NCI-H82 treated with DMSO at 0.1 percent for 48 hours (cell line): ENCODE measurements at regions not wholly inside any gene's neighbourhood (a gene's known extent, or its start where the extent isn't known, plus 50 kb on each side); places are given as distances from the start of the nearest gene placed in this dataset.

ENCODE experiments used
- DNase-seq: peaks from one replicate; lab custom pipeline; 2025; ENCODE audit not compliant: unreplicated experiment; lab: John Stamatoyannopoulos, UW

DNA sequence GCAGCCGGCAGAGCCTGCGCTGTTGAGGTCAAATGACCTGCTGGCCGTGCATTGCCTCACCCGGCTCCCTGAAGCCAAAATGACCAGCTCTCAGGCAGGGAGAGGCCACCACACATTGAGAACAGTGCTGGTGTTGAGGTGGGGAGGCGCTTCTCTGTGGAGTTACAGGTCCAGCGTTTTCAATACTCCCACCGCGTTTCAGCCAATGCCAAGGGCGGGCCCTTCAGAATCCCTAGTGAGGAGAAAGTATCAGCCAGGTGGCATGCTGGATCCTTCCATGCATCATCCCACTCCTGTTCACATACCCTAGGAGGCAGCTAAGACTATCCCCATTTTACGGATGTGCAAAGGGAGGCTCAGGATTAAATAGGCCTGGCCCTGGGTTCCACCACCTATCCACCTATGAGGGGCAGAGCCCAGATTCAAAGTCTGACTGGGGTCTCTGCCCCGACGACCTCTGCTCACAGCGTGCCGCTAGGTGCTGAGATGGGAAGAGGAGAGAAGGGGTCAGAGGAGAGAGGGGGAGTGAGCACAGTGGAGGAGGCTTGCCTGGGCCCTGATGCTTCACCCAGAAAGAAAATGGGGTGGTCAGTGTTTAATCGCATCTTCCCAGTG lies 137.6 kb upstream of the ID2 start:
- no peak for DNase-seq

DNA sequence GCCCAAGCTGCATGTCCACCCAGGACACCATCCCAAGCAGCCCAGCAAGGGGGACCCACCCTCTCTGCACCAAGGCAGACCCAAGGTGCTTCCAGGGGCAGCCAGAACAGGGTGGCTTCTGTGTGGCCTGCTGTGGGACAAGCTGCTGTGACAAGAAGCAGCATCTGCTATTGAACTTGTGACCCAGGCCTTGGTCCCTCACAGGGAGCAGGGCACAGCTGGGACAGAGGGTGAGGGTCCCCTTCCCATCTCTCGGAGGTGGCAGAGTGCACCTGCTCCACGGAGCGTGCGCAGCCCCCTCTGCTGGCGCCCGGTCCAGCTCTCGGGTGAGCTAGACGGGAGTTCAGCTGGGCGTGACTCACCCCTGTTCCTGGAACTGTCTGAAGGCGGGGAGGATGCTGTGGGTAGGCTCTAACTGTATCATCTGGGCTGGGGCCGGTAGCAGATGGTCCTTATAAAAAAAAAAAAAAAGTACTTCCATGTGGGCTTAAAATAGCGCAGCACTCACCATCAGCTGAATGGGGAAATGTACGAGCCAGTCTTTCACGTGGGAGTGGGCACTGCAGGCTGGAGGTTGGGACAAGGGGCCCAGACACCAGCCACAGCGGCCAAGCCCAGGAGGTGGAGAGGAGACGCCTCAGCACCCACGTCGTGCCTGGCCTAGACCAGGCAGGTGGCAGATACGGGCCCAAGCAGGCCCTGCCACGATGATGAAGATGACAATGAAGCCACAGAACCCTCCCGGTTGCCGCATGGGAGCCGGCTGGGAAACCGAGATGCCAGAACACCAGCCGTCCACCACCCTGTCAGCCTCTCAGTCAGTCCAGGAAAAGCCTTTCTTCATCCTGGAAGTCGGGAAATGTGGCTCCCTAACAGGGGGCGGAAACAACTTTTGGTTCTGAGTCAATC lies 136.8 kb upstream of the ID2 start:
- DNase-seq: peak; percentile 6

DNA sequence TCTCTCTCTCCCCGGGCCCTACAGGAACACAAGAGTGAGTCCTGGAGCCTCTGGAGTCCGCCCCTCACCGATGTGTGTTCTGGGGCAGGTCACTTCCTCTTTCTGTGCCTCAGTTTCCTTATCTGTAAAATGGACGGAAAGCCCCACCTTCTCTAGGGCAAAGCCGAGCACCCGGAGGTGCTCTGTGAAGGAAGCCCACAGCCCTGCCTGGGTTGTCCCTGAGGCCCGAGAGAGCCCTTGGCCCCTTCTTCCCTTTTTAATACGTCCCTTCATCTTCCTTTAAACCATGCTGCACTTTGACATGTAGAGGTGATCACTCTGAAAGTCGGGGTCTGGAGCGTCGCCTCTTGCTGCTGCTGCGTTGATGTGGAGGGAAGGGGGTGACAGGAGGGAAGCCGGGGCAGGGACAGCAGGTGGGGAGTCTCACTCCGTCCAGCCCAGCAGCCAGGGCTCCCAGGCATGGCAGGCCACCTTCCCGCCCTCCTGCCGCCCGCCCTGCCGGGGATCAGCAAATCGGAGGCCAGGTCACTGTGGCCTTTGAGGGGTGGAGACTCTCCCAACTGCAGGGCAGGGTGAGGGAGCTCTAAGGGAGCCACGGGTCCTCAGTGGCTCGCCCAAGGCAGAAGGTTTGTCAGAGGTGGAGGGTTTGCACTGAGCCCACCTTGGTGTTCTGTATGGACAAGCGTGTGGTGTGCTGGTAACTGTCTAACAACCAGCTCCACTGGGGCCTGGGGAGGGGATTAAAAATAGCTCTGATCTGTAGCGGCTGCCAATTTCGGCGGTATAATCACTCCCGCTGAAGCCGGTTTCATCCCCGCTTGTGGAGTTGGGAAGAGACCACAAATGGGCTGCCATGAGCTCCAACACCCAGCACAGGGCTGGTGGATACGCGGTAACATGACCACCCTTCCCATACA lies 135.9 kb upstream of the ID2 start:
- DNase-seq: no peak

DNA sequence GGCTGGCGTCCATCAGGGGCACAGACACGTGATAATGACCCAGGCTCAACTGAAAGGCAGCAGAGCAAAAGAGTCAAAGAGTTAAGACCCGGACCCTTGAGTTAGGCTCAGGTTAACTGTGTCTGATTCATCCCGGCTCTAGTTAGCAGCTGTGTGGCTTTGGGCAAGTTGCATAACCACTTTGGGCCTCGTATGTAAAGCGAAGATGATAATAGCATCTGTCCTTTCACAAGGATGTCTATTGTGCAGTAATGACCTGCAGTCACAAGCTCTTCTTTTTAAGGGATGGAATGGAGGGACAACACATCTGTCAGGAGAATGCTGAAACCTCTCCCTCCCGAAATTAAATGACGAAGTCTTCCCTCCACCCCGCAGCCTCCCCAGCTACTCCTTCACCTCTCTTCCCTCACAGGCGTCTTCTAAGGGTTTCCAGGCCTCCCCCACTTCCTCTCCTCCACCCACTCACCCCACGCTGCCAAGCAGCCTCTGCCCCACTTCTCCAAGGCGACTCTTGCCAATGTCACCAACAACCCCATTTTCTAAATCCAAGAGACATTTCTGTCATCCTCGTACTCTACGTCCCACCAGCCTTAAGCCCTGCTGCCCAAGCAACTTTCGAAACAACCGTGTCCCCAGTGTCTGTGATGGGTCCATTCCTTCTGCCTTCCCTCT lies 135.1 kb upstream of the ID2 start:
- no peak for DNase-seq

DNA sequence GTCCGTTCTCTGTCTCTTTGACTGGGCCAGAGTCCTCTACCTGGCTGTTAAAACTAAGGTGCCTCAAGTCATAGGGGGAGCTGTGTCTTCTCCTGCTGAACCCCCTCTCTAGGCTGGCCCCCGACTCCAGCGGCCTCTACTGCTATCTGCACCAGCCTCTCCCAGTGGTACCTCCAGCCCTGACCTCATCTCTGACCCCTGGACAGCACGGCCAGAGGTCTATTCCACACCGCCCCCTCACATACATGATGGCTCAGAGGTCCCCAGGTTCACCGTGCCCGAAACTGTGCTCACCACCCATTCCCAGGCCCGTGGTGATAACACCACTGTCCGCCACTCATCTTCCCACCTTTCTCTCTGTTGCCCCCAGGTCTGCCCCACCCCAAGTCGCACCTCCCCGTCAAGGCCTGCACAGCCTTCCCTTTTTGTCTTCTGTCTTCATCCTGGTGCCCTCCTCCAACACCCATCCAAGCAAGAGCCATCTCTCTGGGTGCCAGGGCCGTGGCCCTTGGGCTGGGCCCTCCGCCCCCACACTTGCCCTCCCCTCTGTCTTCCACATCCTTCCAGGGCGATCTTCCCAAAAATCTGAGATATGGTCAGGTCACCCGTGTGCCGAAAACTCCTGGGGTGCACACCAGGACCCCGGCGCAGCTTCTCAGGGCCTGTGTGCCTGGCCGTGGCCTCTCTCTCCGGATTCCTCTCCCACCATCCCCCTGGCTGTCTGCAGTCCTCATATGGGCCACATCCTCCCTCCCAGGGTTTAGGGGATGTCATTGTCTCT lies 134.4 kb upstream of the ID2 start:
- no peak for DNase-seq

DNA sequence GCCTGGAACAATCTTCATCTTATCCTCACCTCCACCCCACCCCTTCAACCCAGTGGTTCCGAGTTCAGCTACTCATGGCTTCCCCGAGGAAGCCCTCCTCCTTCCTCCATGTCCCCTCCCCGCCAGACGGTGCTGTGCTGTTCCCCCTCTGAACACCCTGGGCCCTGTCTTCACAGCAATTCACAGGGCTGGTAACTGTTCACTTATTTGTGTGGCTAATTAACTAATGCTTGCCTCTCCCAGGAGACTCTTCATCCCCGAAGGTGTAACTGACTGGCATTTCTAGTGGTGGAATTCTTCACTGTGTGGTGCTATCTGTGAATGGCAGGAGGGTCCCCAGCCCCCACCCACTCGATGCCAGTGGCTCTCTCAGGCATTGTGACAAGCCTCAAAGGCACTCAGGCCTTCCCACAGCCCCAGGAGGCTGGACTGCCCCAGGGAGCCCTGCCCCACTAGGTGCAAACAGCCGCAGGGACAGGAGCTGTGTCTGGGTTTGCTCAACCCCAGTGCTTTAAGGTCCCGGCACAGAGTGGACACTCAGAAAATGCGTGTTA lies 133.7 kb upstream of the ID2 start:
- no peak for DNase-seq

DNA sequence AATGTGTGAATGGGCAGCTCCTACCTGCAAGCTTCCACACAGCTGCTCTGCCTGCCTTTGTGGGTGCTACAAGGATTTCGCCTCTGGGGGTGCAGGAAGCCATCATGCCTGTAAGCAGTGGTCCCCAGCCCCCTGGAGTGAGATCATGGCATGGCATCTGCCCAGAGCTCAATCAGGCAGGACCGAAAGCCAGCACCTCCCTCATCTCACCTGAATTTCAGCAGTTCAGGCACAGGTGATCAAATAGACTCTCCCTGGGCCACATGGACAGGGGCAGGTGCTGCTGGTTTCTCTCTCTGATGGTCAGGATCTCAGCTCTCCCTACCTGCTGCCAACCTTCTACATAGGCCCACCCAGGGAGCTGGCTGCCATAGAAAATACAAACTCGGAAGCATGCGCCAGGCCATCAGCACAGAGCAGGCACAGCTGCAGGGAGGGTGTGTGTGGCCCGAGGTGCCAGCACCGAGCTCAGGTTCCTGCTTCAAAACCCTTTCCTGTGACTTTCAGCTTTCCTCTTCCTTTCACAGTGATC lies 133.2 kb upstream of the ID2 start:
- no peak for DNase-seq

DNA sequence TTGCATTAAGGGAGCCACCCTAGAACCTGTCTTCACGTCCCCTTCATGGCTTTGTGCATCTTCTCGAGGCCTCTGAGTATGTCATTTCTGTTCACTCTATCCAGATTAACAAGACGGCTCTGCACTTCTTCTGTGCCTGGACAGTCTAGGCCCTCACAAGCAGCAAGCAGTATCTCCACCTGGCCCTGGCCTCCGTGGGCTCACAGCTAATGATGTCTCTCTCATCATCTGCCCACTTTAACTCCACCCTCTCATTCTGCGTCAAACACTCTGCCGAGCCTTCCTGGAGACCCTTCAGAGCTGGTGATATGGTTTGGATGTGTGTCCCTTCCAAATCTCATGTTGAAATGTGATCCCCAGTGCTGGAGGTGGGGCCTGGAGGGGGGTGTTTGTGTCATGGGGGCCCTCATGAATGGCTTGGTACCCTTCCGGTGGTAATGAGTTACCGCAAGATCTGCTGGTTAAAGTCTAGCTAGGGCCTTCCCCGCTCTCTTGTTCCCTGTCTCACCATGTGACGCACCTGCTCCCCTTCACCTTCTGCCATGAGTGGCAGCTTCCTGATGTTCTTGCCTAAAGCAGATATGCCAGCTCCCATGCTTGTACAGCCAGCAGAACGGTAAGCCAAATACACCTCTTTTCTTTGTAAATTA lies 132.5 kb upstream of the ID2 start:
- no peak for DNase-seq

DNA sequence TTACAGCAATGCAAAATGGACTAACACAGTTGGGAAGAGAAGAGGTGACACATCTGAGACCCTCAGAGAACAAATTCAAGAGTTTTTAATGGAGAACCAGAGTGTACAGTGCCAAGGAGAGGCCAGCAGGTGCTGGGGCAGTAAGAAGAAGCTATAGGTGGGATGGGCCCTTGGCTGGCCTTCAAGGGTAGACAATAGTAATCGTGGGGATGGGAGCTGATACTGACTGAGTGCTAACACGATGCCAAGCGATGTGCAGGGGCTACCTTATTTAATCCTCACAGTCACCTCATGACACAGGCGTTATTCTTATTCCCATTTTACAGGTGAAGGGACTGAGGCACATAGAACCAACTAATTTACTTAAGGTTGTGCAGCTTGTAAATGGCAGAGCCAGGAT lies 131.9 kb upstream of the ID2 start:
- no peak for DNase-seq

DNA sequence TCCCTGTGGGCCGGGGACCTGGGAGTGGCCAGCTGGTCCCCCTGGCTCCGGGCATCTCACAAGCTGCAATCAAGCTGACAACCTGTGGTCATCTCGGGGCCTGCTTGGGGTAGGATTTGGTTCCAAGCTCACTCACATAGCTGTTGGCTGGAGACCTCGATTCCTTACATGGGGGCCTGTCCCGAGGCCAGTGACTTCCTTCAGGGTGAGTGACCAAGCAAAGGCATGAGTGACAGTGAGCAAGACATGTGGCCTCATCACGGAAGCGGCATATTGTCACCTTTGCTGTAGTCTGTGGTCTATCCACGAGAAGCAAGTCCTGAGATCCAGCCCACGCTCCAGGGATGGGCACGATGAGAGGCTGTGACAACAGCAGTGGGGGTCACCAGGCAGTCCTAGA lies 131.4 kb upstream of the ID2 start:
- no peak for DNase-seq

DNA sequence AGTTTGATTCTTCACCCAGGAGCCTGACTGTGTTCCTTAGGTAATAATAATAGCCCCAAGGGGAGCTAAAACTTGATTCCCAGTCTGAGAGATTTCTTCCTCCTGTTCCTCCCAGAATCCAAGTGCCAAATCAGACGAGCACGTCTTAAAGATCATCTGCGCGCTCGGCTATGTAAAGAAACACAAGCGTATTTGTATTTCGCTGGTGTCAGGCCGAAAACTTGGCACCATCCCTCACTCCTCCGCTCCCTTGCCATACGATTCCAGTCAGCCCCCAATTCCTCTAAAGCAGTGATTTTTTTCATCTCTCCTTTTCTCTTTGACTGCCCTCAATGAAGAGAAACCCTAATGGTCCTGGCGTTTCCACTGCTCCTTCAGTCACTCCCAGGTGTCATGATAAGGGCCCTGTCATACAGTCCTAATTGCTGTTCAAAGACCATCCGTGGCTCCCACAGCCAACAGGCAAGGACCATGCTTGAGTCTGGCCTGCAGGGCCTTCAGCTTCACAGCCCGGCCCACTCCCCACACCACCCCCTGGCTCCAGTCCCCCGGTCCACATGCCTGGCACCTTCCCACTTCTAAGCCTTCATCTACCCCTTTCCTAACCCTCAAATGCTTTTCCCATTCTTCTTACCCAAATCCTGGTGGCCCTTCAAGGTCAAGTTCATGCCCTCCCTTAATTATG lies 130.8 kb upstream of the ID2 start:
- no peak for DNase-seq

DNA sequence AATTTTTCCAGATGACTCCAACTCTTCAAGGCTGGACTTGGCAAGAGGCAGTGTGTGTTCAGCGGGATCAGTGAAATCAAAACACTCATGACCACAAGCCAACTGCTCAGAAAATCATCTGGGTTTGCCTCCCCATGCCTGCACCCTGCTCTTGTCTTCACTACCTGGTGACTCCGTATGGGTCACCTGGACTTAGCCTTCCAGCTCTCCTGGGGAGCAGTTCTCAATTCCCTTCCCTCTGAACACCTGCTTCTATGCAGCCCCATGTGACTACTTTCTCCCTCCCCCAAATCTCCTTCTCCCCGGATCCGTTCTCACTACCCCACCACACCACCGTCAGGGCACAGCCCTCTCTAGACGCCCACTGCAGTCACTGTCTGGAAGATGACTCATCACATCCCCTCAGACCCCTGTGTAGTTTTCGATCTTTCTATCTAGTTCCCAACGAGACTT lies 130.2 kb upstream of the ID2 start:
- DNase-seq: no peak

DNA sequence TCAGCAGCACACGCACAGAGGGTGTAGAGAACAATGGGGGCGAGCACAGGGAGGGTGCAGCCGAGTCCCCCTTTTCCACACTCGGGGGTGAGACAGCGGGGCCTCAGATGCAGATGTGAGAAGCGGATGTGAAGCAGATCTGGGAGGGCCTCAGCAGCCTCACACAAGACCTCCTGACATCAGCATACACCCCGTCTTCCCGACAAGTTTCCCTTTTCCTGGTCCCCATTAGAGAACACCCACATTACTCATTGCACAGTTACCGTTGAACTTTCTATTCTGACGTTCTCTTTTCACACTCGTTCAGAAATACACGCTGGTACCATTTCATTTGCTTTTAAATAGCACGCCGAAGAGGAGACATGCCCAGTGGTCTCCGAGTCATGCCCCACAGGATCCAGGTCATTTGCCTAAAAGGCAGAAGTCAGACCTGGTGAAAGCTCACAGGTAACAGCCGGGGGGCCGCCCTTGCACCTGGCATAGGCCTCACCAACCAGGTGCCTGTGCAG lies 129.5 kb upstream of the ID2 start:
- DNase-seq: no peak

DNA sequence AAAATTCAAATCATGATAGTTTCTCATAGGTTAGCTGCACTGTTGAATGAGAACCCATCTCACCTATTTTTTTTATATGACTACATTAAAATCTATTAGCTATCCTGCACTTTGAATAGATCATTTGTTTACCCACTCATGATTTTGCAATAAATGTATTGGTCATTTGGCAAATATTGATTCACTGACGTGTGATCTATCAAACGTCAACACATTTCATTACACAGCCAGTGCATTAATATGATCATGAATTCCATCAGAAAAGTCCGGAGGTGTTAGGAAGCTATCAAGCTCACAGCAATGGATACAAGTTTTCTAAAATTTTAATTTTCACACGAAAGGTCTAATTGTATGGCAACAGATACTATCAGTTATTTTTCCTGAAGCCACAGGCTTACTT lies 128.2 kb upstream of the ID2 start:
- DNase-seq: no peak

DNA sequence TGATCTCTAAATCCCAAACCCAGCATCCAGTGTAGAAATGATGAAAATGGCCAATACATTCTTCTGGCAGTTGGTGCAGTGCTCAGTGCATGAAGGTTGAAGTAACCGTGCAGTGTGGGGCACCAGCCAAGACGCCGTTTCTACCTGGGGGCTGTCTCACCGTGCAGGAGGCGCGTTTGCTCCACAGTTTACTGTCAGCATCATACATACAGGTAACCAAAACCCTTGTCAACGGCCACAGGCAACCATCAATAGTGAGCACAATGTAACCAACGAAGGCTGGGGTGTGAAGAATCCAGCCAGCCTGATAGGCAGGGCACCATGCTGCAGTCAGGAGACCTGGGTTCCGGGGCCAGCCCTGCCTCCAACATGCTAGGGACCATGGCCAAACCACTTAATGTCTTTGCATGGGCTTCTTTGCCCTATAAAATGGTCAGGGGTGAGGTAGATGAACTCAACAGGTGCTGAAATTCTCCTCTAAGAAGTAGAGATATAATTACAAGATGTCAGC lies 127.5 kb upstream of the ID2 start:
- DNase-seq: no peak

DNA sequence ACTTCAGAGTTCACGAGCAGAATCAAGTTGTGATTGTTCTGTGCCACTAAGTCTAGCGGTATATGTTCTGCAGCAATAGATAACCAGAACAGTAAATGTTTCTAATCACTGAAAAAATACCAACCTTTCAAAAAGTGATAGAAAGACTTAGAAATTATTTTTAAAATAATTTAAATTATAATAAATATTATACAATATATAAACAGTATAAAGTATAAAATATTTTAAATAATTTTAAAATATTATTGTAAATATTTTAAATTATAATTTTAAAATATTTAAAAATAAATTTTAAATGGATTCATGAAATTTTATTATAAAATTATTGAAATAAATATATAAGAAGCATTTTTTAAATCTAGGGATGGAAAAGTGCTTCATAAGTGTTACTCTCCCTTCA lies 126.3 kb upstream of the ID2 start:
- DNase-seq: no peak

DNA sequence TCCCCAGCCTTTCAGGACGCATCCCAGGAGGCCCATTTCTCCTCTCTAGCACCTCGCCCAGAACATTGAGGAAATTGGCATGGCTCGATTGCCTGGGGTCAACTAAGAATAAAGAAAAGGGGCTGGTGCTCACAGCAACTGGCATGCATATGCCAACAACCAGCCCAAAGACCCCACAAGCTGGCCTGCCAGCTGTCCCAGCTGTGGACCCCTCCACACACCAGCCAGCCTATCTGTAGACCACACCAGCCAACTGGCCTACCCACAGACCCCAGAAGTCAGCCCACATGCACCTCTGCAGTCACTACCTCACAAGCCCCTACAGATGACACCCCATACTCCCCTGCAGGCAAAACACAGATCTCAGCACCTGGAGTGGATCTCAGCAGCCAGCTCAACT lies 123.8 kb upstream of the ID2 start:
- no peak for DNase-seq

DNA sequence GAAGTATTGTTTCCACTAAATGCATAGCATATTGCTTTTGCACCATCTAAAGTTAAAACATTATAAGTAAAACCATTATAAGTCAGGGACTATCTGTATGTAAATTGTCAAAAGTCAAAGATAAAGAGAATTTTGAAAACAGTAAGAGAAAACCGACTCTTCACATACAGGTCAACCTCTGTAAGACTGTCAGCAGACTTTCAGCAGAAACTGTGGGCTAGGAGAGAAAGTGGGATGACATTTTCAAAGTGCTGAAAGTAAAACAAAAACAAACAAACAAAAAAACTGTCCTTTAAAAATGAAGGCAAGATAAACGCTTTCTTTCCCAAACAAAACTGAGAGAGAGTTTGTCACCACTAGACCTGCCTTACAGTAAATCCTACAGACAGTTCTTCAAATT lies 122.9 kb upstream of the ID2 start:
- DNase-seq: no peak
